H1 (cell line): ENCODE measurements at regions not wholly inside any gene's neighbourhood (a gene's known extent, or its start where the extent isn't known, plus 50 kb on each side); places are given as distances from the start of the nearest gene placed in this dataset.

Experiments
- MAX ChIP-seq: IDR thresholded peaks from 2 replicates; pipeline ENCODE4 v1.6.1; 2012; ENCODE audit warnings: inconsistent platforms
- SRF ChIP-seq: IDR thresholded peaks from 2 replicates; pipeline ENCODE4 v1.6.1; 2011; ENCODE audit warnings: mild to moderate bottlenecking, low read depth, low read length, moderate library complexity
- TAF7 ChIP-seq: optimal IDR thresholded peaks from 2 replicates; pipeline ENCODE3; 2011; ENCODE audit warnings: low read depth, mild to moderate bottlenecking, inconsistent platforms, low read length, moderate library complexity, borderline replicate concordance
- TBP ChIP-seq: IDR thresholded peaks from 2 replicates; pipeline ENCODE4 v1.6.1; 2011; ENCODE audit warnings: low read depth, low read length, improper control_type of control experiment

DNA sequence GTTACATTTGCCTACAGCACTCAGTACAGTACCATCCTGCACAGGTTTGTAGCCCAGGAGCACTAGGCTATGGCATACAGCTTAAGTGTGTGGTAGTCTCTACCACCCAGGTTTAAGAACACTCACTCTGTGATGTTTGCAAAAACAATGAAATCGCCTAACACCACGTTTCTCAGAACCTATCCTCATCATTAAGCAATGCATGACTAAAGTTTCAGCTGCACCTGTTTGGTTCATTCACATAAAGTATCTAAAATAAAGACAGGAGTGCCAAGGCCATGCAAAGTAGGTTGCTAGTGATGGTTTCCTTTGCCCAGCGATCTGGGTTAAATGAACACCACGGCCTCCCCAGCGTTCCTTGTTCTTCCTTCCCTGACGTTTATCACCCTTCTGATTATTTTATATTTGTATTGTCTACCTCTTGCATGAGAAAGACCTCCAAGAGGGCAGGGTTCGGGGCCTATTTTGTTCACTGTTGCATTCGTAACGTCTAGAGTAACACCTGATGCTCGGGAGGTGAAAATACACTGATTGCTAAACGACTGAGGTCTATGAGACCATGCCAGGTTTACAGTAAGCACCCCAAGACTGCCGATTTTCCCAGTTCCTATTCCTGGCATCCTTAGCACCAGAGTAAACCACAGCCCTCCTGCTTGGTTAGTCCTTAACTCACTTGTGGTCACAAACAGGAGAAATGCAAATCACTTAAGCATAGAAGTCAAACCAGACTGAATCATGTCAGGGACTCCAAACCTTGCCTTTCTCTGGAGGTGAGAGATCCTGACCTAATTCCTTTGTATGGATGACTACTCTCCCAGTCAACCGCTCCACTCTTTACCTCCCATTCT, 204.1 kb upstream of the NFE2L3 start (continued):
- no peak for TF ChIP-seq MAX
- no peak for TF ChIP-seq TBP
- no peak for TF ChIP-seq SRF
- TF ChIP-seq TAF7 = no peak
